ENCODE measurements at regions not wholly inside any gene's neighbourhood (a gene's known extent, or its start where the extent isn't known, plus 50 kb on each side); places are given as distances from the start of the nearest gene placed in this dataset.

DNA sequence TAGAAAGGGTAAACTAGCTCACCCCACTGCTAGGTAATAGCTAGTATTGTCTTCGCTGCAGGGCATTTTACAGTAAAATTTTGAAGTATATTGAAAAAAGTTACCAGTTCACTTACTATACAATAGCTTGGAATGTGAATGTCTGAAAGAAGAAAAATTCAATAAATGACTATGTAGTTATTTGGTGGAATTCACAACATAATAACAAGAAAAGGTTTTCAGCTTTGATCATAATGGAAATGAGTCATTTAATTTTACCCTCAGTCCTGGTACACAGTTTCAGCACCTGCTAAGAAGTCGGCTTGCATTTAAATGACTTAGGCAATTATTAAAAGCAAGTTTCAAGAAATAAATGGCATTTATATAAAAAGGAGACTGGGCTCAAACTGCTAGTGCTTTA, 90.4 kb downstream of the NUP35 start:
- no peak overlapping the region for H3K4me3 ChIP-seq (ENCODE audit: control insufficient read depth in 1 of 7, extremely low read depth in 1 of 7, insufficient read depth in 4 of 7, low read depth in 2 of 7, low read length in 6 of 7)
- peaks cover 0 to 3% (median 0%) of the 10 kb centered on the region in 4 experiments for H3K36me3 ChIP-seq (ENCODE audit: control insufficient read depth in 4 of 4, insufficient read depth in 4 of 4, low read length in 3 of 4)
- H3K27ac ChIP-seq (ENCODE audit: insufficient read depth in 1 of 2, low read depth in 1 of 2, low read length in 2 of 2, poor library complexity in 1 of 2, severe bottlenecking in 2 of 2), result no peak overlapping the region
- ChIA-PET CTCF (no interaction called here), POLR2A (no interaction called here)
- no peaks in the 10 kb centered on the region for H3K9me3 ChIP-seq (ENCODE audit: control extremely low read depth in 1 of 5, control insufficient read depth in 4 of 5, insufficient read depth in 2 of 5, low read depth in 1 of 5, low read length in 4 of 5)
- DNase-seq, result no peak
- H3K4me1 ChIP-seq (ENCODE audit: control extremely low read depth in 1 of 4, control insufficient read depth in 4 of 4, insufficient read depth in 4 of 4, low read length in 3 of 4), result no peaks in the 10 kb centered on the region
- no CpG with 5 or more reads among the region's 2 CpGs for WGBS (ENCODE audit: insufficient coverage)
- no peaks in the 10 kb centered on the region for H3K27me3 ChIP-seq (replicated peaks in 2 of 5; ENCODE audit: control insufficient read depth in 4 of 5, insufficient read depth in 5 of 5, low read length in 4 of 5)

GRCh38 chr2:183215917-183216316, 91.7 kb downstream of the NUP35 start:
- Histone ChIP-seq H3K27me3 (replicated peaks in 2 of 5; ENCODE audit: control insufficient read depth in 4 of 5, insufficient read depth in 5 of 5, low read length in 4 of 5) (no peaks in the 10 kb centered on the region), H3K36me3 (ENCODE audit: control insufficient read depth in 4 of 4, insufficient read depth in 4 of 4, low read length in 3 of 4) (peaks cover 0 to 3% (median 0%) of the 10 kb centered on the region in 4 experiments), H3K9me3 (ENCODE audit: control extremely low read depth in 1 of 5, control insufficient read depth in 4 of 5, insufficient read depth in 2 of 5, low read depth in 1 of 5, low read length in 4 of 5) (no peaks in the 10 kb centered on the region), H3K27ac (ENCODE audit: insufficient read depth in 1 of 2, low read depth in 1 of 2, low read length in 2 of 2, poor library complexity in 1 of 2, severe bottlenecking in 2 of 2) (no peak overlapping the region), H3K4me3 (ENCODE audit: control insufficient read depth in 1 of 7, extremely low read depth in 1 of 7, insufficient read depth in 4 of 7, low read depth in 2 of 7, low read length in 6 of 7) (no peak overlapping the region), H3K4me1 (ENCODE audit: control extremely low read depth in 1 of 4, control insufficient read depth in 4 of 4, insufficient read depth in 4 of 4, low read length in 3 of 4) (no peaks in the 10 kb centered on the region)
- ChIA-PET CTCF (no interaction called here), POLR2A (no interaction called here)
- WGBS (ENCODE audit: insufficient coverage), result 43% methylated on average over 1 of the region's 1 CpG
- DNase-seq, result no peak

GRCh38 chr2:183219888-183220287, 95.6 kb downstream of the NUP35 start:
- CTCF ChIA-PET, result no interaction called here
- WGBS (ENCODE audit: insufficient coverage), result 100% methylated on average over 2 of the region's 3 CpGs

DNA sequence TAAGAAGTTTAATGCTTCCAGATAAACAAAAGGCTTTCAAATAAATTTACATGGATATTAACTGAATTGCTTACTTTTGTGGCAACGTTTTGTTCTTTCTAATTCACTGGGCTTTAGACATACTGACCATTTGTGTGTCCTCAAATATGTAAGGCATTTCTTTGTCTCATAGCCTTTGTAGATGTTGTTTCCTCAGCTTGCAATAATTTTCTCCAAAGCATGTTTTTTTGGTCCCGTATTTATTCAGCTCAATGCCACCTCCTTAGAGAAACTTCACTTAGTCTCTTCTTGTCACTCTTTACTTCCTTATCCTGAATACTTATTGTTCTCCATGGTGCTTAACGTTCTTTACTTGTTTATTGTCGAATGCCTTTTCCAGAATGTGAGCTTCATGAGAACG, 98.5 kb downstream of the NUP35 start:
- DNase-seq, result no peak
- H3K27me3 ChIP-seq (replicated peaks in 2 of 5; ENCODE audit: control insufficient read depth in 4 of 5, insufficient read depth in 5 of 5, low read length in 4 of 5), result no peaks in the 10 kb centered on the region
- CTCF ChIA-PET, result no interaction called here
- no peak overlapping the region for H3K27ac ChIP-seq (ENCODE audit: insufficient read depth in 1 of 2, low read depth in 1 of 2, low read length in 2 of 2, poor library complexity in 1 of 2, severe bottlenecking in 2 of 2)
- H3K36me3 ChIP-seq (ENCODE audit: control insufficient read depth in 4 of 4, insufficient read depth in 4 of 4, low read length in 3 of 4), result no peaks in the 10 kb centered on the region
- no peak overlapping the region for H3K4me3 ChIP-seq (ENCODE audit: control insufficient read depth in 1 of 7, extremely low read depth in 1 of 7, insufficient read depth in 4 of 7, low read depth in 2 of 7, low read length in 6 of 7)
- H3K9me3 ChIP-seq (ENCODE audit: control extremely low read depth in 1 of 5, control insufficient read depth in 4 of 5, insufficient read depth in 2 of 5, low read depth in 1 of 5, low read length in 4 of 5), result no peaks in the 10 kb centered on the region
- WGBS (ENCODE audit: insufficient coverage), result 97% methylated on average over 5 of the region's 5 CpGs
- no peaks in the 10 kb centered on the region for H3K4me1 ChIP-seq (ENCODE audit: control extremely low read depth in 1 of 4, control insufficient read depth in 4 of 4, insufficient read depth in 4 of 4, low read length in 3 of 4)
- POLR2A ChIA-PET, result no interaction called here

More at GRCh38 chr2:183219888-183220287, 95.6 kb downstream of the NUP35 start:
- H3K36me3 ChIP-seq (ENCODE audit: control insufficient read depth in 4 of 4, insufficient read depth in 4 of 4, low read length in 3 of 4), result peaks cover 0 to 3% (median 0%) of the 10 kb centered on the region in 4 experiments
- no peak for DNase-seq
- no peaks in the 10 kb centered on the region for H3K9me3 ChIP-seq (ENCODE audit: control extremely low read depth in 1 of 5, control insufficient read depth in 4 of 5, insufficient read depth in 2 of 5, low read depth in 1 of 5, low read length in 4 of 5)
- no peaks in the 10 kb centered on the region for H3K4me1 ChIP-seq (ENCODE audit: control extremely low read depth in 1 of 4, control insufficient read depth in 4 of 4, insufficient read depth in 4 of 4, low read length in 3 of 4)
- no peaks in the 10 kb centered on the region for H3K27me3 ChIP-seq (replicated peaks in 2 of 5; ENCODE audit: control insufficient read depth in 4 of 5, insufficient read depth in 5 of 5, low read length in 4 of 5)
- H3K27ac ChIP-seq (ENCODE audit: insufficient read depth in 1 of 2, low read depth in 1 of 2, low read length in 2 of 2, poor library complexity in 1 of 2, severe bottlenecking in 2 of 2), result no peak overlapping the region
- POLR2A ChIA-PET, result no interaction called here
- no peak overlapping the region for H3K4me3 ChIP-seq (ENCODE audit: control insufficient read depth in 1 of 7, extremely low read depth in 1 of 7, insufficient read depth in 4 of 7, low read depth in 2 of 7, low read length in 6 of 7)

DNA sequence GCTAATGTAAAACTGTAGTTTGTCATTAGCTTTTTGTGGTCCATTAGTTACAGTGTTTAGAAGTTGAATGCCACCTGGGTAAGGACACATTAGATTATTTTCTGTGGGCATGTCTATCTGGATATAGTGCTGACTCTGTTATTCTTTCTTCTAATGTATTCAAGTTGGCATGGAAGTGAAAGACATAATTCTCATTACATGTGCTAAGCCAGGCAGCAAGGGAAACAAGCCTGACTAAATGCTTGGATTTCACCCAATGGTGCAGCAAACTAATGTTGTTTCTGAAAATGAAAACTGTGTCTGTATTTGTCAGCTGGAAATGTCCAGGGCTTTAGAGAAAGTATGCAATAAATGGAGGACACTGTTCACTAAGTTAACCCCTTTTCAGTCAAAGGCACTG, 100.7 kb downstream of the NUP35 start:
- no peaks in the 10 kb centered on the region for H3K36me3 ChIP-seq (ENCODE audit: control insufficient read depth in 4 of 4, insufficient read depth in 4 of 4, low read length in 3 of 4)
- ChIA-PET CTCF (no interaction called here), POLR2A (no interaction called here)
- no peaks in the 10 kb centered on the region for H3K4me1 ChIP-seq (ENCODE audit: control extremely low read depth in 1 of 4, control insufficient read depth in 4 of 4, insufficient read depth in 4 of 4, low read length in 3 of 4)
- no peaks in the 10 kb centered on the region for H3K9me3 ChIP-seq (ENCODE audit: control extremely low read depth in 1 of 5, control insufficient read depth in 4 of 5, insufficient read depth in 2 of 5, low read depth in 1 of 5, low read length in 4 of 5)
- no peak overlapping the region for H3K27ac ChIP-seq (ENCODE audit: insufficient read depth in 1 of 2, low read depth in 1 of 2, low read length in 2 of 2, poor library complexity in 1 of 2, severe bottlenecking in 2 of 2)
- no peaks in the 10 kb centered on the region for H3K27me3 ChIP-seq (replicated peaks in 2 of 5; ENCODE audit: control insufficient read depth in 4 of 5, insufficient read depth in 5 of 5, low read length in 4 of 5)
- no peak overlapping the region for H3K4me3 ChIP-seq (ENCODE audit: control insufficient read depth in 1 of 7, extremely low read depth in 1 of 7, insufficient read depth in 4 of 7, low read depth in 2 of 7, low read length in 6 of 7)
- DNase-seq, result no peak

GRCh38 chr2:183227176-183227575, 102.9 kb downstream of the NUP35 start:
- no peak overlapping the region for H3K4me3 ChIP-seq (ENCODE audit: control insufficient read depth in 1 of 7, extremely low read depth in 1 of 7, insufficient read depth in 4 of 7, low read depth in 2 of 7, low read length in 6 of 7)
- H3K9me3 ChIP-seq (ENCODE audit: control extremely low read depth in 1 of 5, control insufficient read depth in 4 of 5, insufficient read depth in 2 of 5, low read depth in 1 of 5, low read length in 4 of 5), result no peaks in the 10 kb centered on the region
- ChIA-PET POLR2A (no interaction called here), CTCF (no interaction called here)
- DNase-seq, result no peak
- H3K4me1 ChIP-seq (ENCODE audit: control extremely low read depth in 1 of 4, control insufficient read depth in 4 of 4, insufficient read depth in 4 of 4, low read length in 3 of 4), result no peaks in the 10 kb centered on the region
- H3K27me3 ChIP-seq (replicated peaks in 2 of 5; ENCODE audit: control insufficient read depth in 4 of 5, insufficient read depth in 5 of 5, low read length in 4 of 5), result no peaks in the 10 kb centered on the region
- 100% methylated on average over 1 of the region's 1 CpG for WGBS (ENCODE audit: insufficient coverage)
- H3K27ac ChIP-seq (ENCODE audit: insufficient read depth in 1 of 2, low read depth in 1 of 2, low read length in 2 of 2, poor library complexity in 1 of 2, severe bottlenecking in 2 of 2), result no peak overlapping the region
- H3K36me3 ChIP-seq (ENCODE audit: control insufficient read depth in 4 of 4, insufficient read depth in 4 of 4, low read length in 3 of 4), result no peaks in the 10 kb centered on the region

DNA sequence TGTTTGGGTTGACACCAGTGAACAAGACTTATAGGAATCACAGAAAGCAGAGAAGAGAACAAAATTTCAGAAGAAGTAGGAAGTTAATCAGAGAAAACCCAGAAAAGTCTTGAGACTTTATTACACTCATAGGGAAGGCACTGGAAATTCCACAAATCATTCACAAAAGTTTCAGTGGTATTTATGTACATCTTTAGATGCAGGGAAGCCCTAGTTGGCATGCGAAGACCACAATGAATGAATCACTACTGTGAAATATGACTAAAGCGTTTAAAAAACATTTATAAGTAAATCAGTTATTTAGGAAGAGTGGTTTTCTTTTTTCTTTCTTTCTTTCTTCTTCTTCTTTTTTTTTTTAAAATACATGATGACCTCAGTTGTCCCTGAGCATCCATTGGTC, 105.1 kb downstream of the NUP35 start:
- H3K9me3 ChIP-seq (ENCODE audit: control extremely low read depth in 1 of 5, control insufficient read depth in 4 of 5, insufficient read depth in 2 of 5, low read depth in 1 of 5, low read length in 4 of 5), result no peaks in the 10 kb centered on the region
- DNase-seq, result no peak
- H3K27me3 ChIP-seq (replicated peaks in 2 of 5; ENCODE audit: control insufficient read depth in 4 of 5, insufficient read depth in 5 of 5, low read length in 4 of 5), result no peaks in the 10 kb centered on the region
- H3K4me1 ChIP-seq (ENCODE audit: control extremely low read depth in 1 of 4, control insufficient read depth in 4 of 4, insufficient read depth in 4 of 4, low read length in 3 of 4), result no peaks in the 10 kb centered on the region
- ChIA-PET CTCF (no interaction called here), POLR2A (no interaction called here)
- no peaks in the 10 kb centered on the region for H3K36me3 ChIP-seq (ENCODE audit: control insufficient read depth in 4 of 4, insufficient read depth in 4 of 4, low read length in 3 of 4)
- no peak overlapping the region for H3K27ac ChIP-seq (ENCODE audit: insufficient read depth in 1 of 2, low read depth in 1 of 2, low read length in 2 of 2, poor library complexity in 1 of 2, severe bottlenecking in 2 of 2)
- WGBS (ENCODE audit: insufficient coverage), result no CpG with 5 or more reads among the region's 2 CpGs
- no peak overlapping the region for H3K4me3 ChIP-seq (ENCODE audit: control insufficient read depth in 1 of 7, extremely low read depth in 1 of 7, insufficient read depth in 4 of 7, low read depth in 2 of 7, low read length in 6 of 7)

All from common myeloid progenitor, CD34-positive (primary cell).